Loucy (cell line): ENCODE measurements at regions not wholly inside any gene's neighbourhood (a gene's known extent, or its start where the extent isn't known, plus 50 kb on each side); places are given as distances from the start of the nearest gene placed in this dataset.

Source experiments
- H2AFZ ChIP-seq: fragments of 200-600 bp; sonication (generic); 2 replicates; pipeline ENCODE4 v1.6.0; 2016; ENCODE audit warnings: antibody characterized with exemption, mild to moderate bottlenecking, low read length, moderate library complexity
- H3F3A ChIP-seq: fragments of 200-600 bp; 2 replicates; pipeline ENCODE4 v1.6.0; 2016; ENCODE audit warnings: antibody characterized with exemption, low read depth, mild to moderate bottlenecking
- H3K27me3 ChIP-seq: fragments of 200-600 bp; sonication (generic); 2 replicates; pipeline ENCODE4 v1.6.1; 2014; ENCODE audit warnings: low read length, mild to moderate bottlenecking; ENCODE audit not compliant: insufficient read depth, poor library complexity, severe bottlenecking
- H3K36me3 ChIP-seq: fragments of 200-600 bp; sonication (generic); 2 replicates; pipeline ENCODE4 v1.6.1; 2016; ENCODE audit warnings: low read length; ENCODE audit not compliant: insufficient read depth
- H3K4me1 ChIP-seq: fragments of 200-600 bp; sonication (generic); 2 replicates; pipeline ENCODE4 v1.5.1; 2014; ENCODE audit warnings: low read length, mild to moderate bottlenecking; ENCODE audit not compliant: insufficient read depth, poor library complexity, severe bottlenecking
- H3K4me2 ChIP-seq: fragments of 200-600 bp; sonication (generic); 2 replicates; pipeline ENCODE4 v1.6.0; 2014; ENCODE audit warnings: antibody characterized with exemption, low read length, low read depth, mild to moderate bottlenecking; ENCODE audit not compliant: poor library complexity, severe bottlenecking
- H3K4me3 ChIP-seq: fragments of 200-600 bp; sonication (generic); 2 replicates; pipeline ENCODE4 v1.5.1; 2014; ENCODE audit warnings: low read length, mild to moderate bottlenecking, mixed read lengths; ENCODE audit not compliant: poor library complexity, severe bottlenecking
- H3K79me2 ChIP-seq: fragments of 200-600 bp; sonication (generic); 2 replicates; pipeline ENCODE4 v1.6.1; 2014; ENCODE audit warnings: low read length; ENCODE audit not compliant: insufficient read depth
- H3K9ac ChIP-seq: fragments of 200-600 bp; sonication (generic); 2 replicates; pipeline ENCODE4 v1.6.0; 2014; ENCODE audit warnings: mild to moderate bottlenecking, low read depth, low read length, moderate library complexity; ENCODE audit not compliant: poor library complexity, severe bottlenecking
- H3K9me2 ChIP-seq: fragments of 200-600 bp; sonication (generic); replicated peaks from 2 replicates; pipeline ENCODE4 v1.6.1; 2016; ENCODE audit warnings: low read depth, low read length, mixed read lengths
- H3K9me3 ChIP-seq: fragments of 200-600 bp; sonication (generic); 2 replicates; pipeline ENCODE4 v1.6.1; 2014; ENCODE audit warnings: mild to moderate bottlenecking, antibody characterized with exemption, low read length, low read depth; ENCODE audit not compliant: insufficient read depth
- H4K20me1 ChIP-seq: fragments of 200-600 bp; sonication (generic); 2 replicates; pipeline ENCODE4 v1.6.0; 2014; ENCODE audit warnings: antibody characterized with exemption, low read length, mild to moderate bottlenecking; ENCODE audit not compliant: insufficient read depth, poor library complexity, severe bottlenecking
- CTCF ChIP-seq: fragments of 200-600 bp; sonication (generic); conservative IDR thresholded peaks from 2 replicates; pipeline ENCODE4 v1.5.1; 2014; ENCODE audit warnings: mild to moderate bottlenecking, antibody characterized with exemption, low read length
- EZH2phosphoT487 ChIP-seq: fragments of 200-600 bp; IDR thresholded peaks from 2 replicates; pipeline ENCODE4 v1.6.1; 2018; ENCODE audit warnings: antibody characterized with exemption, mild to moderate bottlenecking, moderate library complexity, borderline replicate concordance

- H3K4me2 ChIP-seq, result no peak overlapping the region
- no peaks in the 10 kb centered on the region for H3K9me3 ChIP-seq
- H3K9ac ChIP-seq, result no peak overlapping the region
- no peaks in the 10 kb centered on the region for H3K9me2 ChIP-seq
- no peaks in the 10 kb centered on the region for H3K36me3 ChIP-seq
- H3K27me3 ChIP-seq, result no peaks in the 10 kb centered on the region
- H4K20me1 ChIP-seq, result no peaks in the 10 kb centered on the region
- no peak for TF ChIP-seq CTCF
- no peak for TF ChIP-seq EZH2phosphoT487
- H3K79me2 ChIP-seq, result no peaks in the 10 kb centered on the region
- no peak overlapping the region for H3K4me3 ChIP-seq
- no peak overlapping the region for H2AFZ ChIP-seq
- no peaks in the 10 kb centered on the region for H3F3A ChIP-seq
- no peaks in the 10 kb centered on the region for H3K4me1 ChIP-seq
Observed at GRCh38 chr17:62876063-62876462, 67.9 kb upstream of the MARCHF10 start.

- Histone ChIP-seq H3K4me3 (no peak overlapping the region), H3K9me3 (no peaks in the 10 kb centered on the region), H3K36me3 (no peaks in the 10 kb centered on the region), H2AFZ (no peak overlapping the region), H3K9me2 (no peaks in the 10 kb centered on the region), H3K79me2 (no peaks in the 10 kb centered on the region), H3F3A (no peaks in the 10 kb centered on the region), H3K27me3 (no peaks in the 10 kb centered on the region), H3K9ac (no peak overlapping the region), H4K20me1 (no peaks in the 10 kb centered on the region), H3K4me1 (no peaks in the 10 kb centered on the region), H3K4me2 (no peak overlapping the region)
- TF ChIP-seq CTCF (no peak), EZH2phosphoT487 (no peak)
Observed at GRCh38 chr17:62875296-62875695, 67.2 kb upstream of the MARCHF10 start.

GRCh38 chr17:62871291-62871690, 63.2 kb upstream of the MARCHF10 start:
- H3K4me3 ChIP-seq, result no peak overlapping the region

GRCh38 chr17:62870552-62870971, 62.4 kb upstream of the MARCHF10 start:
- H3K9me2 ChIP-seq, result no peaks in the 10 kb centered on the region
- no peaks in the 10 kb centered on the region for H3K27me3 ChIP-seq
- no peaks in the 10 kb centered on the region for H3K36me3 ChIP-seq
- no peaks in the 10 kb centered on the region for H3F3A ChIP-seq
- no peak overlapping the region for H2AFZ ChIP-seq
- no peaks in the 10 kb centered on the region for H3K9me3 ChIP-seq
- no peak overlapping the region for H3K4me3 ChIP-seq
- no peaks in the 10 kb centered on the region for H4K20me1 ChIP-seq
- no peaks in the 10 kb centered on the region for H3K4me1 ChIP-seq
- H3K9ac ChIP-seq, result no peak overlapping the region
- TF ChIP-seq EZH2phosphoT487, result no peak
- no peaks in the 10 kb centered on the region for H3K79me2 ChIP-seq
- no peak overlapping the region for H3K4me2 ChIP-seq

More at GRCh38 chr17:62871291-62871690, 63.2 kb upstream of the MARCHF10 start:
- no peaks in the 10 kb centered on the region for H3K79me2 ChIP-seq
- no peaks in the 10 kb centered on the region for H3K36me3 ChIP-seq
- TF ChIP-seq EZH2phosphoT487, result no peak
- no peaks in the 10 kb centered on the region for H3K27me3 ChIP-seq
- H3K9ac ChIP-seq, result no peak overlapping the region
- H3K4me1 ChIP-seq, result no peaks in the 10 kb centered on the region
- no peaks in the 10 kb centered on the region for H3F3A ChIP-seq
- H3K9me2 ChIP-seq, result no peaks in the 10 kb centered on the region
- no peaks in the 10 kb centered on the region for H4K20me1 ChIP-seq
- H2AFZ ChIP-seq, result no peak overlapping the region
- no peaks in the 10 kb centered on the region for H3K9me3 ChIP-seq
- no peak overlapping the region for H3K4me2 ChIP-seq
